ENCODE measurements at regions not wholly inside any gene's neighbourhood (a gene's known extent, or its start where the extent isn't known, plus 50 kb on each side); places are given as distances from the start of the nearest gene placed in this dataset.

DNA sequence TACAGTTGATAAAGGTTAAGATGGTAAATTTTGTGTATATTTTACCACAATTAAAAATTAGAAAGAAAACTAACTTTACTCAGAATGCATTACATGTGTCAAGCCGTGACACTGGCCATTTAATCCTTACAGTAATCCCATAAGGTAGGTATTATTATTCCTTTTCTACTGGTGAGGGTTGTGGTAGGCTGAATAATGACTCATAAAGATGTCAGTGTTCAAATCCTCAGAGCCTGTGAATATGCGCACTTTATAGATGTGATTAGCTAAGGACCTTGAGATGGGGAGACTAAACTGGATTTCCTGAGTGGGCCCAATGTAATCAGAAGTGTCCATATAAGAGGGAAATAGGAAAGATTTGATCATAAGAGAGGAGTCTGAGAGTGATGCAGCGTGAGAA, 288.1 kb downstream of the TMEM167A start:
- TF ChIP-seq, protein P1, sequence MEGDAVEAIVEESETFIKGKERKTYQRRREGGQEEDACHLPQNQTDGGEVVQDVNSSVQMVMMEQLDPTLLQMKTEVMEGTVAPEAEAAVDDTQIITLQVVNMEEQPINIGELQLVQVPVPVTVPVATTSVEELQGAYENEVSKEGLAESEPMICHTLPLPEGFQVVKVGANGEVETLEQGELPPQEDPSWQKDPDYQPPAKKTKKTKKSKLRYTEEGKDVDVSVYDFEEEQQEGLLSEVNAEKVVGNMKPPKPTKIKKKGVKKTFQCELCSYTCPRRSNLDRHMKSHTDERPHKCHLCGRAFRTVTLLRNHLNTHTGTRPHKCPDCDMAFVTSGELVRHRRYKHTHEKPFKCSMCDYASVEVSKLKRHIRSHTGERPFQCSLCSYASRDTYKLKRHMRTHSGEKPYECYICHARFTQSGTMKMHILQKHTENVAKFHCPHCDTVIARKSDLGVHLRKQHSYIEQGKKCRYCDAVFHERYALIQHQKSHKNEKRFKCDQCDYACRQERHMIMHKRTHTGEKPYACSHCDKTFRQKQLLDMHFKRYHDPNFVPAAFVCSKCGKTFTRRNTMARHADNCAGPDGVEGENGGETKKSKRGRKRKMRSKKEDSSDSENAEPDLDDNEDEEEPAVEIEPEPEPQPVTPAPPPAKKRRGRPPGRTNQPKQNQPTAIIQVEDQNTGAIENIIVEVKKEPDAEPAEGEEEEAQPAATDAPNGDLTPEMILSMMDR (IDR thresholded peaks at IDR 0.05): no peak

DNA sequence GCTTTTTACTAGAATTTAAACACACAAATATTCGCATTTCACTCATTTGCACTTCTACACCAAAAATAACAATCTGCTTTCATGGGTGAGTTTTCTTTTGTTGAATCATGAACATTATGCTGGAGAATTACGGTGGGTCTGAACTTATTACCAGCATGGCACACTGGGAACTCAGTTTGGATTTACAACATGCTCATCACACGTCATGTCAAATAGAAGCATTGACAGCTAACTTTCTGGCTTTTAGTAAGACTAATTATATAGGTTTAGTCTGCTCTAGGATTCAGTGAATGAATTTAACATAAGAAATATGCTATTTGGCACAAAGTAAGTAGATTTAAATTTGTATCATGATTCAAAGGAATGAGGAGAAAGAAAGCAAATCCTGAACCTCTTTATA, 290.4 kb downstream of the TMEM167A start:
- TF ChIP-seq, protein P1 (IDR thresholded peaks at IDR 0.05): no peak

DNA sequence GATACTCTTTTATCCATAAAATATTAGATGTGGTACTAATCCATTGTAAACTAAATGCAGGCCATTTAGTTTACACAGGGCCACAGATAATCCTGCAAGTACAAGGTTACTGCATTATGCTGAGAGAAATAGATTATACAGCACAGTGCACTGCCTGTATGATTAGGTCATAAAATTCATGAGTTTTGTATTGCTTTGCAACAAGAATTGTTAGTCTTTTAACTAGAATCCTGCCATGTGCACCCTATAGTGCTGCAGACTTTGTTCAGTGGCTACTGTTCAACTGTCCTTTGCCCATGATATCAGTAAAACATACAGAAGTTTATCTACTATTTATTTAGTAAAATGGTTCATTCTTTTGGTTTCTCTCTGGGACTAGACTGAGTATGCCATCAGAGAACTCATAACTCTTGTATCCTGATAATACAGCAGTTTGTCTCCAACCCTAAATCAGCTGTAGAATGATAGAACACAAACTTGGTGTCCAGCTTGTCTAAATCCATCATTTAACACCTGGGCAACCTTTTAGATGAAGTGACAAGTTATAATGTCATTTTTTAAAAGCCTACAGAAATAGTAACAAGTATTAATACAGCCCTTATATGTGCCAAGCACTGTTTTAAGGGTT, 291.2 kb downstream of the TMEM167A start:
- TF ChIP-seq, protein P1 (IDR thresholded peaks at IDR 0.05): no peak

DNA sequence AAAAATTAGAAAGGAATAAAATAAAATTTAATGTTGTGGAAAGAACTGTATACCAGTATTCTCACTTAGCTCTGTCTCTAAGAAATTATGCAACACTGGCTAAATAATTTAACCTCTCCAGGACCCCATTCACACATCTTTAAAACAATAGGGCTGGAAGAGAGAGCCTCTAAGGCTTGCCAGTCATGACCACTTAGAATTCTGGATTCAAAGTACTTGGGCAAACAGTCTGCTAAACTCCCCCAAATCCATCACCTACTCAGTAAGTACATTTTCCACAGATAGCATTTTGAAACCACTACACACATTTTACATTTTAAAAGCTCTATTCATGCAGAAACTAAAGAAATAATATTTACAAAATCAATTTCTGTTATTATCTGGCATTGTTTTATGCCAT, 291.7 kb downstream of the TMEM167A start:
- TF ChIP-seq, protein P1 (IDR thresholded peaks at IDR 0.05): no peak

DNA sequence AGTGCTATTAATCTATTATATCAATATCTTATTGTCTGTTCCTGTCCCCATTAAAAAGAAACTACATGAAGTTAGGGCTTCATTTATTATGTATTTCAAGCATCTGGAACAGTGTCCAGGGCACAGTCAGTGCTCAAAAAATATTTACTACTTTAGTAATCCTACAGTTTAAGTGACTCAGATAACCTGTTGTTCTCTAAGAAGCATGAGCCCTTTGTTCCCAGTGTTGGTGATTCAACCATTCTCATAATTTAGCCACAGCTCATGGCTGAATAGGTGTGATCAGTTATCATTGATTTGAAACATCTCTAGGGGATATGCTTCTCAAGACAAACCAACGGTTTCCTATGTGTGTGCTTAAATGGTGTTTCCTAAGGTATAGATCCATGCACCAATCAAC, 292.7 kb downstream of the TMEM167A start:
- TF ChIP-seq, protein P1 (IDR thresholded peaks at IDR 0.05): no peak

DNA sequence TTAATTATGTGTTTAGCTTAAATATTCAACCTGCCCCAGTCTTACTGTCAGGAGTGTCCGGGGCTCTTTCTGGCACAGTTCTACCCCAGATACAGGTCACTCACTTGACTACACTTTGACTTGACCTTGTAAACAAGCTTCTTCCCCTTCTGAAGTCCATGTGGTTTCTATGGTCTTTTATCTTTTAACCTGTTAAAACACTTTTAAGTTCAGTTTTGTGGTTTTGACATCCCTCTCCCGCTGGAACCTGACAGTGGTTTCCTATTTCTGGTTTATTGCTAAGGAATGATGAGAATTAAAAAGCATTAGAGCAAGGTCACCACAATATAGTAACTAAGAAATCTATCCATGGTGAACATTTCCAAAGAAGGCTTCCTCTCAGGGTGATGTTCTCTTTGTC, 300.1 kb downstream of the TMEM167A start:
- TF ChIP-seq, protein P1 (IDR thresholded peaks at IDR 0.05): no peak

DNA sequence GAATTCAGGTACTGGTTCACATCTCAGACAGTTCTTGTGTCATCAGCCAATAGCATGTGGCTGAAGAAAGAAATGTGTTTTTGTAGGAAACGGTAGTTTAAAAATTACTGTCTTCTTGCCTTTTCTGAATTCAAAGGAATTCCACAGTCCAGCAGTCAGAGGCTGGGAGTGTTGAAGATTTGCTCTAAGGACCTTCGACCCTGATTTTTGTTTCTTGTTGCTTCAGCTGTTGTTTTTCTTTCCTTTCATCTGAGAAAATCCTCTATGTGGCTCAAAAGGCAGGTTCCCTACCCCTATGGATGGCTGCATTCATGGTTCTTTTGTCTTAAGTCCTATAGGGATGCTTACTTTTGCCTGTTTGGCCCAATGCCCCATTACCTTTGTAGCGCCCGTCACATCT, 304.9 kb downstream of the TMEM167A start:
- TF ChIP-seq, protein P1 (IDR thresholded peaks at IDR 0.05): no peak

DNA sequence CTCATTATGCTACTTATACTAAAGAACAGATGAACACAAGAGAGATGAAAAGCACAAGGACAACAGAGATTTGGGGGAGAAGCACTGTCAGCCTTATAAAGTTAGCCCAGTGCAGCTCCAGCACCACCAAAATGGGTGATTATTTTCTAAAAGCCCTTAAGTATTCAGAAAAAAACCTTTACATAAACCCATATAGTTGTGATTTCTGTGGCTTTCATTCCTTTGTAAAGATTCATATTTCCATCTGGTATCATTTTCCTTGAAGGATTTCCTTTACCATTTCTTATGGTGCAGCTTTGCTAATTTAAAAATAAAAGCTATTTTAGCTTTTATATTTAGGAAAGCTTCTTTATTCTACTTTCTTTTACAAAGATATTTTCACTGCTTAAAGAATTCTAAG, 311.0 kb downstream of the TMEM167A start:
- TF ChIP-seq, protein P1 (IDR thresholded peaks at IDR 0.05): no peak
